Ishikawa (cell line): ENCODE measurements at regions not wholly inside any gene's neighbourhood (a gene's known extent, or its start where the extent isn't known, plus 50 kb on each side); places are given as distances from the start of the nearest gene placed in this dataset.

Experiments
- CEBPB ChIP-seq: IDR thresholded peaks from 2 replicates; pipeline ENCODE4 v1.6.1; 2012
- CREB1 ChIP-seq: IDR thresholded peaks from 2 replicates; pipeline ENCODE4 v1.6.1; 2012; ENCODE audit warnings: low read depth
- EGR1 ChIP-seq: IDR thresholded peaks from 2 replicates; pipeline ENCODE4 v1.6.1; 2012
- EP300 ChIP-seq: IDR thresholded peaks from 2 replicates; pipeline ENCODE4 v1.6.1; 2012; ENCODE audit warnings: borderline replicate concordance
- FOXM1 ChIP-seq: IDR thresholded peaks from 2 replicates; pipeline ENCODE4 v1.6.1; 2012; ENCODE audit warnings: low read depth, borderline replicate concordance
- MAX ChIP-seq: IDR thresholded peaks from 2 replicates; pipeline ENCODE4 v1.6.1; 2012
- NFIC ChIP-seq: IDR thresholded peaks from 2 replicates; pipeline ENCODE4 v1.6.1; 2012
- RAD21 ChIP-seq: IDR thresholded peaks from 2 replicates; pipeline ENCODE4 v1.6.1; 2012; ENCODE audit warnings: low read depth
- TAF1 ChIP-seq: IDR thresholded peaks from 2 replicates; pipeline ENCODE4 v1.6.1; 2012; ENCODE audit warnings: low read depth, mild to moderate bottlenecking
- TCF12 ChIP-seq: IDR thresholded peaks from 2 replicates; pipeline ENCODE4 v1.6.1; 2012; ENCODE audit warnings: low read depth
- TEAD4 ChIP-seq: IDR thresholded peaks from 2 replicates; pipeline ENCODE4 v1.6.1; 2012
- USF1 ChIP-seq: IDR thresholded peaks from 2 replicates; pipeline ENCODE4 v1.6.1; 2012
- YY1 ChIP-seq: IDR thresholded peaks from 2 replicates; pipeline ENCODE4 v1.6.1; 2012; ENCODE audit warnings: low read depth
- ZBTB7A ChIP-seq: IDR thresholded peaks from 2 replicates; pipeline ENCODE4 v1.6.1; 2012; ENCODE audit warnings: low read depth
- TF ChIP-seq, protein P1 (sequence below): IDR thresholded peaks from 2 replicates; pipeline ENCODE4 v1.6.1; 2012; ENCODE audit warnings: low read depth, mild to moderate bottlenecking

DNA sequence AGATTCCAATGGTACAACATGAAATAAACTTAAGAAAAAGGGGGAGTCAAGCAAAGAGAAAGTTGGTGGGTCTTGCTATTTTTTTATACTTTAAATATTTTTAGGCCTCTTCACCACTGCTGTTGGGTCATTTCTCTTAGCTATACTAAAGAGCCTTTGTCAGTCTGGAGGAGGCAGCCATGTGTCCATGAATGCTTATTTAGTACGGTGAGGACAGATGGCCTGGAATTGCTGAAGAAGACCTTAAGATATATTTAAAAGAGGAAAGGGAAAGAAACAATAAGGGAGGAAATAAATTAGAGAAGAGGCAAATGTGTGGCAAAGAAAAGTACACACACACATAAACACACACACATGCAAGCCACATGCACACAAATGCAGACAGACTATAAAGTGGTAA, 560.5 kb upstream of the MEF2C start:
- no peak for TF ChIP-seq NFIC
- TF ChIP-seq YY1 = no peak
- TF ChIP-seq USF1 = no peak
- no peak for TF ChIP-seq MAX

- no peak for TF ChIP-seq TAF1
- TF ChIP-seq USF1 = no peak
- TF ChIP-seq CEBPB = no peak
- TF ChIP-seq EGR1 = no peak
- no peak for TF ChIP-seq EP300
- TF ChIP-seq CREB1 = no peak
- TF ChIP-seq TCF12 = no peak
- no peak for TF ChIP-seq NFIC
- TF ChIP-seq, protein P1, sequence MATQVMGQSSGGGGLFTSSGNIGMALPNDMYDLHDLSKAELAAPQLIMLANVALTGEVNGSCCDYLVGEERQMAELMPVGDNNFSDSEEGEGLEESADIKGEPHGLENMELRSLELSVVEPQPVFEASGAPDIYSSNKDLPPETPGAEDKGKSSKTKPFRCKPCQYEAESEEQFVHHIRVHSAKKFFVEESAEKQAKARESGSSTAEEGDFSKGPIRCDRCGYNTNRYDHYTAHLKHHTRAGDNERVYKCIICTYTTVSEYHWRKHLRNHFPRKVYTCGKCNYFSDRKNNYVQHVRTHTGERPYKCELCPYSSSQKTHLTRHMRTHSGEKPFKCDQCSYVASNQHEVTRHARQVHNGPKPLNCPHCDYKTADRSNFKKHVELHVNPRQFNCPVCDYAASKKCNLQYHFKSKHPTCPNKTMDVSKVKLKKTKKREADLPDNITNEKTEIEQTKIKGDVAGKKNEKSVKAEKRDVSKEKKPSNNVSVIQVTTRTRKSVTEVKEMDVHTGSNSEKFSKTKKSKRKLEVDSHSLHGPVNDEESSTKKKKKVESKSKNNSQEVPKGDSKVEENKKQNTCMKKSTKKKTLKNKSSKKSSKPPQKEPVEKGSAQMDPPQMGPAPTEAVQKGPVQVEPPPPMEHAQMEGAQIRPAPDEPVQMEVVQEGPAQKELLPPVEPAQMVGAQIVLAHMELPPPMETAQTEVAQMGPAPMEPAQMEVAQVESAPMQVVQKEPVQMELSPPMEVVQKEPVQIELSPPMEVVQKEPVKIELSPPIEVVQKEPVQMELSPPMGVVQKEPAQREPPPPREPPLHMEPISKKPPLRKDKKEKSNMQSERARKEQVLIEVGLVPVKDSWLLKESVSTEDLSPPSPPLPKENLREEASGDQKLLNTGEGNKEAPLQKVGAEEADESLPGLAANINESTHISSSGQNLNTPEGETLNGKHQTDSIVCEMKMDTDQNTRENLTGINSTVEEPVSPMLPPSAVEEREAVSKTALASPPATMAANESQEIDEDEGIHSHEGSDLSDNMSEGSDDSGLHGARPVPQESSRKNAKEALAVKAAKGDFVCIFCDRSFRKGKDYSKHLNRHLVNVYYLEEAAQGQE = no peak
- TF ChIP-seq MAX = no peak
- no peak for TF ChIP-seq FOXM1
- TF ChIP-seq ZBTB7A = no peak
- TF ChIP-seq RAD21 = no peak
Measured at GRCh38 chr5:89441965-89442364, 559.0 kb upstream of the MEF2C start.

DNA sequence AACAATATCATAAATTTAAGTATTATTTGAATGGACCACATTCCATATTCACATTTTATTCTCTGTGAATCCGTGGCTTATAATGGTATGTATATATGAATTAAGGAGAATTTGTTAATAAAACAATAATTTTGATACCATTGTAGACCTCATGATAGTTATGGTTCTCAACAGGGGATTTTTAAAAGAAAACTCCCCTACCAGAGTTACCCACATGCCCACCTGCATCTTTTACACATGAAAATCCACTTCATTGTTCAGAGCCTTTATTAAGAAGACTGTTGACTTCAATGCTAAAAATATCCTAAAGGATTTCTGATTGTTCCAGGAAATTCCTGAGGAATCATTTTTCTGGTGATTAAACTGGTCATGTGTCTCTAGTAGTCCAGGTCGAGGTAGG, 557.7 kb upstream of the MEF2C start:
- no peak for TF ChIP-seq TCF12
- no peak for TF ChIP-seq FOXM1
- no peak for TF ChIP-seq EGR1
- no peak for TF ChIP-seq MAX
- TF ChIP-seq NFIC = no peak
- no peak for TF ChIP-seq ZBTB7A
- TF ChIP-seq, protein P1 = no peak

GRCh38 chr5:89437450-89438435, 554.8 kb upstream of the MEF2C start:
- TF ChIP-seq ZBTB7A (no peak), RAD21 (no peak), EP300 (no peak), NFIC (no peak), TEAD4 (no peak)

GRCh38 chr5:89436464-89436863, 553.5 kb upstream of the MEF2C start:
- TF ChIP-seq ZBTB7A (no peak), YY1 (no peak), TAF1 (no peak), FOXM1 (no peak), MAX (no peak), NFIC (no peak), RAD21 (no peak), CREB1 (no peak), TEAD4 (no peak), EGR1 (no peak), EP300 (no peak), USF1 (no peak), TCF12 (no peak)
- TF ChIP-seq, protein P1 = no peak
